Stimulated activated CD4-positive, alpha-beta T cell treated with anti-CD3 and anti-CD28 coated beads, Interleukin-15, amount 100 ng/mL, for 24 hours (primary cell): ENCODE measurements at regions not wholly inside any gene's neighbourhood (a gene's known extent, or its start where the extent isn't known, plus 50 kb on each side); places are given as distances from the start of the nearest gene placed in this dataset.
"Not testable (repeated sequence)": the region's sequence is repeated elsewhere in the genome, so short reads cannot be mapped to it uniquely, and the experiment has no call there.

Experiments used
- DNase-seq: peaks from one replicate; pipeline ENCODE4 v3.0.0-alpha.2; 2020

- not testable (repeated sequence) for DNase-seq
These were observed 61.6 kb upstream of the GBA3 start for GRCh38 chr4:22631167-22631566.

GRCh38 chr4:22634541-22635181, 58.1 kb upstream of the GBA3 start:
- DNase-seq, result no peak

- not testable (repeated sequence) for DNase-seq
These were observed 57.6 kb upstream of the GBA3 start for GRCh38 chr4:22635182-22635549.

- DNase-seq, result no peak
These were observed 57.0 kb upstream of the GBA3 start for GRCh38 chr4:22635692-22636091.

GRCh38 chr4:22637306-22637705, 55.4 kb upstream of the GBA3 start:
- DNase-seq, result no peak
